Transverse colon (tissue), 4 donors: ENCODE measurements at regions not wholly inside any gene's neighbourhood (a gene's known extent, or its start where the extent isn't known, plus 50 kb on each side); places are given as distances from the start of the nearest gene placed in this dataset.
"Not testable (repeated sequence)": the region's sequence is repeated elsewhere in the genome, so short reads cannot be mapped to it uniquely, and the experiment has no call there.

Experiments
- POLR2AphosphoS5 ChIP-seq, 3 donors: sonication (generic); formaldehyde crosslinking; IDR thresholded peaks; one replicate each; pipeline ENCODE4 v1.6.1; 2016; ENCODE audit warnings: antibody characterized with exemption in 3 of 3
- TF ChIP-seq, protein P1 (sequence below), 5 experiments: fragments of 200-600 bp in 3 of 5; fragments of 450-650 bp in 2 of 5; sonication (generic) in 3 of 5; IDR thresholded peaks; 1 replicate in 2 of 5; 2 replicates in 3 of 5; pipeline ENCODE4 v1.5.1; 2016 to 2017; ENCODE audit warnings: antibody characterized with exemption in 5 of 5, inconsistent platforms in 3 of 5, mild to moderate bottlenecking in 2 of 5, moderate library complexity in 1 of 5

- TF ChIP-seq, protein P1, sequence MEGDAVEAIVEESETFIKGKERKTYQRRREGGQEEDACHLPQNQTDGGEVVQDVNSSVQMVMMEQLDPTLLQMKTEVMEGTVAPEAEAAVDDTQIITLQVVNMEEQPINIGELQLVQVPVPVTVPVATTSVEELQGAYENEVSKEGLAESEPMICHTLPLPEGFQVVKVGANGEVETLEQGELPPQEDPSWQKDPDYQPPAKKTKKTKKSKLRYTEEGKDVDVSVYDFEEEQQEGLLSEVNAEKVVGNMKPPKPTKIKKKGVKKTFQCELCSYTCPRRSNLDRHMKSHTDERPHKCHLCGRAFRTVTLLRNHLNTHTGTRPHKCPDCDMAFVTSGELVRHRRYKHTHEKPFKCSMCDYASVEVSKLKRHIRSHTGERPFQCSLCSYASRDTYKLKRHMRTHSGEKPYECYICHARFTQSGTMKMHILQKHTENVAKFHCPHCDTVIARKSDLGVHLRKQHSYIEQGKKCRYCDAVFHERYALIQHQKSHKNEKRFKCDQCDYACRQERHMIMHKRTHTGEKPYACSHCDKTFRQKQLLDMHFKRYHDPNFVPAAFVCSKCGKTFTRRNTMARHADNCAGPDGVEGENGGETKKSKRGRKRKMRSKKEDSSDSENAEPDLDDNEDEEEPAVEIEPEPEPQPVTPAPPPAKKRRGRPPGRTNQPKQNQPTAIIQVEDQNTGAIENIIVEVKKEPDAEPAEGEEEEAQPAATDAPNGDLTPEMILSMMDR (IDR thresholded peaks at IDR 0.05): not testable (repeated sequence)
- not testable (repeated sequence) for TF ChIP-seq POLR2AphosphoS5 (IDR thresholded peaks at IDR 0.05)
These were observed 613.8 kb upstream of the CDH11 start for GRCh38 chr16:65735615-65736014.
